ENCODE measurements at regions not wholly inside any gene's neighbourhood (a gene's known extent, or its start where the extent isn't known, plus 50 kb on each side); places are given as distances from the start of the nearest gene placed in this dataset.
"Not testable (repeated sequence)": the region's sequence is repeated elsewhere in the genome, so short reads cannot be mapped to it uniquely, and the experiment has no call there.

GRCh38 chr21:15124731-15125130 is 59.9 kb upstream of the NRIP1 start:
- peaks cover 0 to 25% (median 20%) of the 10 kb centered on the region in 12 donors for H3K4me1 ChIP-seq
- no peaks in the 10 kb centered on the region for H3K36me3 ChIP-seq
- intact Hi-C loops (cut with DNase I) = no loop called here
- no peaks in the 10 kb centered on the region for H3K27me3 ChIP-seq
- ATAC-seq (no peak), DNase-seq (no peak)
- no peak overlapping the region for H3K4me3 ChIP-seq
- no peak overlapping the region for H3K27ac ChIP-seq
- WGBS, 4 donors = 76 to 88% (median 83%) methylated on average over 3 of the region's 3 CpGs
- TF ChIP-seq CTCF (IDR thresholded peaks at IDR 0.05) = no peak
- TF ChIP-seq POLR2A (IDR thresholded peaks at IDR 0.05) = no peak
- no peaks in the 10 kb centered on the region for H3K9me3 ChIP-seq

GRCh38 chr21:15126948-15127347 is 62.1 kb upstream of the NRIP1 start:
- intact Hi-C loops (cut with DNase I) = no loop called here
- Histone ChIP-seq H3K4me1 (peaks cover 0 to 15% (median 11%) of the 10 kb centered on the region in 12 donors), H3K27ac (no peak overlapping the region), H3K9me3 (no peaks in the 10 kb centered on the region), H3K4me3 (no peak overlapping the region), H3K36me3 (no peaks in the 10 kb centered on the region), H3K27me3 (no peaks in the 10 kb centered on the region)
- DNase-seq (peak in 1 of 5 donors; percentile 38), ATAC-seq (peak in 3 of 4 donors; percentile 41 to 68 (median 63))
- 18 to 22% (median 20%) methylated on average over 3 of the region's 3 CpGs for WGBS, 4 donors
- TF ChIP-seq POLR2A (IDR thresholded peaks at IDR 0.05) = no peak
- TF ChIP-seq CTCF (IDR thresholded peaks at IDR 0.05) = no peak

GRCh38 chr21:15127437-15127836 is 62.6 kb upstream of the NRIP1 start:
- H3K4me3 ChIP-seq = no peak overlapping the region
- ATAC-seq (no peak), DNase-seq (no peak)
- TF ChIP-seq CTCF (IDR thresholded peaks at IDR 0.05) (no peak), POLR2A (IDR thresholded peaks at IDR 0.05) (no peak)
- no peaks in the 10 kb centered on the region for H3K9me3 ChIP-seq
- H3K36me3 ChIP-seq = no peaks in the 10 kb centered on the region
- intact Hi-C loops (cut with DNase I) = no loop called here
- H3K27me3 ChIP-seq = no peaks in the 10 kb centered on the region
- peaks cover 0 to 10% (median 6%) of the 10 kb centered on the region in 12 donors for H3K4me1 ChIP-seq
- H3K27ac ChIP-seq = no peak overlapping the region

- H3K4me1 ChIP-seq = peaks cover 0 to 10% (median 3%) of the 10 kb centered on the region in 12 donors
- no peak for DNase-seq
Observed at GRCh38 chr21:15128267-15128666, 63.5 kb upstream of the NRIP1 start.

GRCh38 chr21:15128714-15129113 is 63.9 kb upstream of the NRIP1 start:
- H3K4me1 ChIP-seq; H3K36me3 ChIP-seq; ATAC-seq; H3K27ac ChIP-seq; H3K27me3 ChIP-seq; H3K4me3 ChIP-seq; intact Hi-C loops (cut with DNase I); H3K9me3 ChIP-seq; DNase-seq: not testable (repeated sequence)

More at GRCh38 chr21:15128267-15128666, 63.5 kb upstream of the NRIP1 start:
- intact Hi-C loops (cut with DNase I) = no loop called here
- H3K4me3 ChIP-seq = no peak overlapping the region
- H3K27me3 ChIP-seq = no peaks in the 10 kb centered on the region
- no peak overlapping the region for H3K27ac ChIP-seq
- ATAC-seq = no peak
- no peaks in the 10 kb centered on the region for H3K36me3 ChIP-seq
- WGBS, 4 donors = 49 to 81% (median 76%) methylated on average over 1 of the region's 1 CpG
- H3K9me3 ChIP-seq = no peaks in the 10 kb centered on the region
- no peak for TF ChIP-seq POLR2A (IDR thresholded peaks at IDR 0.05)
- TF ChIP-seq CTCF (IDR thresholded peaks at IDR 0.05) = no peak

Measured in heart left ventricle (tissue), 16 donors.